Duodenal mucosa (tissue), 2 donors: ENCODE measurements at regions not wholly inside any gene's neighbourhood (a gene's known extent, or its start where the extent isn't known, plus 50 kb on each side); places are given as distances from the start of the nearest gene placed in this dataset.
"Not testable (repeated sequence)": the region's sequence is repeated elsewhere in the genome, so short reads cannot be mapped to it uniquely, and the experiment has no call there.

Source experiments
- H3K27ac ChIP-seq: one replicate; pipeline ENCODE4 v1.7.0; 2013; ENCODE audit warnings: low read depth, low read length
- H3K27me3 ChIP-seq, 2 donors: one replicate each; pipeline ENCODE4 v1.7.0; 2013; ENCODE audit warnings: low read length in 2 of 2, control low read depth in 1 of 2; ENCODE audit not compliant: insufficient read depth in 2 of 2, control insufficient read depth in 1 of 2
- H3K36me3 ChIP-seq, 2 donors: one replicate each; pipeline ENCODE4 v1.7.0; 2013; ENCODE audit warnings: low read length in 2 of 2, control low read depth in 1 of 2; ENCODE audit not compliant: insufficient read depth in 2 of 2, control insufficient read depth in 1 of 2
- H3K4me1 ChIP-seq, 2 donors: one replicate each; pipeline ENCODE4 v1.7.0; 2013; ENCODE audit warnings: low read length in 2 of 2, control low read depth in 1 of 2; ENCODE audit not compliant: insufficient read depth in 2 of 2, control insufficient read depth in 1 of 2
- H3K4me3 ChIP-seq, 2 donors: one replicate each; pipeline ENCODE4 v1.7.0; 2013; ENCODE audit warnings: low read length in 2 of 2, low read depth in 1 of 2
- H3K9ac ChIP-seq, 2 donors: one replicate each; pipeline ENCODE4 v1.7.0; 2013; ENCODE audit warnings: low read length in 2 of 2, low read depth in 1 of 2
- H3K9me3 ChIP-seq, 2 donors: one replicate each; pipeline ENCODE4 v1.7.0; 2013; ENCODE audit warnings: low read length in 2 of 2, control low read depth in 1 of 2; ENCODE audit not compliant: control insufficient read depth in 1 of 2

GRCh38 chr1:199472978-199473377, 554.5 kb upstream of the NR5A2 start:
- H3K4me1 ChIP-seq = no peaks in the 10 kb centered on the region
- H3K27me3 ChIP-seq = no peaks in the 10 kb centered on the region

GRCh38 chr1:199474738-199475137, 552.8 kb upstream of the NR5A2 start:
- H3K27ac ChIP-seq = no peak overlapping the region
- no peaks in the 10 kb centered on the region for H3K27me3 ChIP-seq
- H3K4me1 ChIP-seq = no peaks in the 10 kb centered on the region
- H3K4me3 ChIP-seq = no peak overlapping the region
- H3K36me3 ChIP-seq = no peaks in the 10 kb centered on the region
- no peak overlapping the region for H3K9ac ChIP-seq
- no peaks in the 10 kb centered on the region for H3K9me3 ChIP-seq

More at GRCh38 chr1:199472978-199473377, 554.5 kb upstream of the NR5A2 start:
- H3K36me3 ChIP-seq = no peaks in the 10 kb centered on the region
- H3K9ac ChIP-seq = no peak overlapping the region
- H3K27ac ChIP-seq = no peak overlapping the region
- H3K9me3 ChIP-seq = no peaks in the 10 kb centered on the region
- H3K4me3 ChIP-seq = no peak overlapping the region

GRCh38 chr1:199482426-199482825, 545.1 kb upstream of the NR5A2 start:
- Histone ChIP-seq H3K4me3 (no peak overlapping the region), H3K4me1 (no peaks in the 10 kb centered on the region), H3K9ac (no peak overlapping the region), H3K36me3 (no peaks in the 10 kb centered on the region), H3K27me3 (no peaks in the 10 kb centered on the region), H3K9me3 (no peaks in the 10 kb centered on the region), H3K27ac (no peak overlapping the region)

GRCh38 chr1:199489594-199489993, 537.9 kb upstream of the NR5A2 start:
- H3K9me3 ChIP-seq = peaks cover 0 to 6% of the 10 kb centered on the region in 2 donors
- H3K36me3 ChIP-seq = no peaks in the 10 kb centered on the region
- no peak overlapping the region for H3K9ac ChIP-seq
- H3K4me1 ChIP-seq = no peaks in the 10 kb centered on the region
- H3K4me3 ChIP-seq = no peak overlapping the region
- no peak overlapping the region for H3K27ac ChIP-seq
- no peaks in the 10 kb centered on the region for H3K27me3 ChIP-seq

GRCh38 chr1:199490769-199491527, 536.6 kb upstream of the NR5A2 start:
- Histone ChIP-seq H3K9ac (no peak overlapping the region), H3K36me3 (no peaks in the 10 kb centered on the region), H3K4me1 (no peaks in the 10 kb centered on the region), H3K4me3 (no peak overlapping the region), H3K27me3 (no peaks in the 10 kb centered on the region), H3K9me3 (peaks cover 0 to 10% of the 10 kb centered on the region in 2 donors), H3K27ac (no peak overlapping the region)

GRCh38 chr1:199495432-199495831, 532.1 kb upstream of the NR5A2 start:
- Histone ChIP-seq H3K9ac (no peak overlapping the region), H3K27ac (no peak overlapping the region), H3K4me1 (no peaks in the 10 kb centered on the region), H3K4me3 (no peak overlapping the region), H3K9me3 (peaks cover 0 to 10% of the 10 kb centered on the region in 2 donors), H3K27me3 (no peaks in the 10 kb centered on the region), H3K36me3 (no peaks in the 10 kb centered on the region)

- not testable (repeated sequence) for H3K9me3 ChIP-seq, H3K4me3 ChIP-seq, H3K27ac ChIP-seq
Measured at GRCh38 chr1:199498802-199499201, 528.7 kb upstream of the NR5A2 start.

GRCh38 chr1:199508072-199508471, 519.4 kb upstream of the NR5A2 start:
- H3K9me3 ChIP-seq = no peaks in the 10 kb centered on the region
- H3K4me3 ChIP-seq = no peak overlapping the region
- no peak overlapping the region for H3K27ac ChIP-seq
- H3K9ac ChIP-seq = no peak overlapping the region
- H3K27me3 ChIP-seq = no peaks in the 10 kb centered on the region
- no peaks in the 10 kb centered on the region for H3K36me3 ChIP-seq
- H3K4me1 ChIP-seq = no peaks in the 10 kb centered on the region

More at GRCh38 chr1:199498802-199499201, 528.7 kb upstream of the NR5A2 start:
- H3K9ac ChIP-seq, H3K27me3 ChIP-seq, H3K36me3 ChIP-seq, H3K4me1 ChIP-seq: not testable (repeated sequence)

- no peak overlapping the region for H3K4me3 ChIP-seq
- no peaks in the 10 kb centered on the region for H3K27me3 ChIP-seq
- H3K27ac ChIP-seq = no peak overlapping the region
- H3K36me3 ChIP-seq = no peaks in the 10 kb centered on the region
- H3K4me1 ChIP-seq = no peaks in the 10 kb centered on the region
- H3K9me3 ChIP-seq = no peaks in the 10 kb centered on the region
- no peak overlapping the region for H3K9ac ChIP-seq
Measured at GRCh38 chr1:199508653-199509052, 518.9 kb upstream of the NR5A2 start.

GRCh38 chr1:199509456-199509855, 518.1 kb upstream of the NR5A2 start:
- Histone ChIP-seq H3K9ac (no peak overlapping the region), H3K4me1 (no peaks in the 10 kb centered on the region), H3K4me3 (no peak overlapping the region), H3K27ac (no peak overlapping the region), H3K36me3 (no peaks in the 10 kb centered on the region), H3K9me3 (no peaks in the 10 kb centered on the region), H3K27me3 (no peaks in the 10 kb centered on the region)
